HepG2 (cell line): ENCODE measurements at regions not wholly inside any gene's neighbourhood (a gene's known extent, or its start where the extent isn't known, plus 50 kb on each side); places are given as distances from the start of the nearest gene placed in this dataset.

Source experiments
- ATAC-seq: fragments of 200-7000 bp; cut with Tn5 transposase; 3 replicates; pipeline ENCODE4 v1.9.1; 2020; ENCODE audit warnings: mild to moderate bottlenecking, moderate library complexity
- BruUV-seq: library from RNA; stranded (reverse); fragments of 400-500 nt; replicated peaks from 2 replicates; lab custom pipeline; 2021; lab: Mats Ljungman, UMichigan
- CTCF ChIA-PET: fragments of 300-600 bp; formaldehyde crosslinking; extraction: SDS; loops from one replicate; lab custom pipeline; 2021; ENCODE audit warnings: low total read pairs, inconsistent platforms, low intra/inter-chr PET ratio; lab: Yijun Ruan, JAX
- POLR2A ChIA-PET: fragments of 350-600 bp; sonication (Branson Sonifier 250); formaldehyde crosslinking; loops from one replicate; lab custom pipeline; 2020; ENCODE audit warnings: antibody characterized with exemption, inconsistent platforms; lab: Yijun Ruan, JAX
- DNase-seq: peaks from one replicate; pipeline ENCODE4 v3.0.0-alpha.2; 2015; ENCODE audit warnings: low spot score
- FAIRE-seq: peaks from 3 replicates; lab custom pipeline; 2011; peaks lifted over from hg19 to GRCh38; lab: Jason Lieb, UNC
- H2AFZ ChIP-seq: one replicate; pipeline ENCODE4 v1.6.1; 2011; ENCODE audit warnings: low read length, inconsistent platforms
- H3K27ac ChIP-seq: fragments of 300-600 bp; 3 replicates; pipeline ENCODE4 v1.8.0; 2011; ENCODE audit warnings: mixed run types, mild to moderate bottlenecking, mixed read lengths, low read length, inconsistent platforms; ENCODE audit not compliant: insufficient read depth; ENCODE audit errors: extremely low read length
- H3K27me3 ChIP-seq, 2 experiments: fragments of 200-600 bp in 1 of 2; 2 replicates in 1 of 2; 3 replicates in 1 of 2; pipeline versions ENCODE4 v1.6.0 to v1.8.0; 2011; ENCODE audit warnings: low read length in 2 of 2, mild to moderate bottlenecking in 2 of 2, moderate library complexity in 2 of 2, inconsistent platforms in 1 of 2; ENCODE audit not compliant: insufficient read depth in 2 of 2, control insufficient read depth in 1 of 2
- H3K36me3 ChIP-seq, 2 experiments: fragments of 200-600 bp in 1 of 2; replicated peaks in 1 of 2; 2 replicates in 1 of 2; 3 replicates in 1 of 2; pipeline versions ENCODE4 v1.5.1 to v1.8.0; 2011; ENCODE audit warnings: low read length in 2 of 2, inconsistent platforms in 1 of 2; ENCODE audit not compliant: insufficient read depth in 2 of 2, control insufficient read depth in 1 of 2
- H3K4me1 ChIP-seq: 2 replicates; pipeline ENCODE4 v1.5.1; 2012; ENCODE audit warnings: low read length, inconsistent platforms; ENCODE audit not compliant: insufficient read depth
- H3K4me2 ChIP-seq: 2 replicates; pipeline ENCODE4 v1.6.0; 2011; ENCODE audit warnings: low read depth, low read length, inconsistent platforms
- H3K4me3 ChIP-seq, 3 experiments: fragments of 200-600 bp in 1 of 3; sonication (generic), shearing (Covaris generic) in 1 of 3; replicated peaks in 1 of 3; 2 replicates each; pipeline ENCODE4 v1.5.1; 2011 to 2016; ENCODE audit warnings: low read length in 3 of 3, inconsistent platforms in 2 of 3, low read depth in 2 of 3, mild to moderate bottlenecking in 2 of 3, control low read depth in 1 of 3, mixed read lengths in 1 of 3; ENCODE audit not compliant: insufficient read depth in 1 of 3
- H3K79me2 ChIP-seq: one replicate; pipeline ENCODE4 v1.6.1; 2011; ENCODE audit warnings: low read length, inconsistent platforms; ENCODE audit not compliant: insufficient read depth
- H3K9ac ChIP-seq: 2 replicates; pipeline ENCODE4 v1.6.0; 2011; ENCODE audit warnings: mild to moderate bottlenecking, low read depth, low read length, inconsistent platforms; ENCODE audit not compliant: insufficient read depth
- H3K9me3 ChIP-seq: 2 replicates; pipeline ENCODE4 v1.5.1; 2012; ENCODE audit warnings: mild to moderate bottlenecking, low read length
- H4K20me1 ChIP-seq: 2 replicates; pipeline ENCODE4 v1.6.0; 2011; ENCODE audit warnings: inconsistent platforms, mild to moderate bottlenecking, low read length, moderate library complexity; ENCODE audit not compliant: insufficient read depth
- ATF7-NPFF ChIP-seq: sonication (generic); formaldehyde crosslinking; IDR thresholded peaks from 2 replicates; pipeline ENCODE4 v1.8.1; 2023; ENCODE audit warnings: mild to moderate bottlenecking, low read depth, missing genetic modification reagents, moderate library complexity
- GABPA ChIP-seq, 2 experiments: IDR thresholded peaks; 2 replicates each; pipeline ENCODE4 v1.6.1; 2011 to 2016; ENCODE audit warnings: low read depth in 2 of 2, low read length in 1 of 2, missing biosample characterization in 1 of 2, missing genetic modification characterization in 1 of 2
- PHF5A ChIP-seq: IDR thresholded peaks from one replicate; pipeline ENCODE4 v1.6.1; 2018; ENCODE audit warnings: low read depth, missing genetic modification reagents; ENCODE audit not compliant: unreplicated experiment
- SAFB2 ChIP-seq: sonication (generic); formaldehyde crosslinking; IDR thresholded peaks from 2 replicates; pipeline ENCODE4 v1.5.1; 2020; ENCODE audit warnings: missing genetic modification reagents, low read depth, mild to moderate bottlenecking, borderline replicate concordance
- SNAPC2 ChIP-seq: sonication (generic); formaldehyde crosslinking; IDR thresholded peaks from 2 replicates; pipeline ENCODE4 v1.8.1; 2022; ENCODE audit warnings: mild to moderate bottlenecking, missing genetic modification reagents
- ZBTB3 ChIP-seq: sonication (generic); formaldehyde crosslinking; IDR thresholded peaks from 2 replicates; pipeline ENCODE4 v1.4.0; 2020; ENCODE audit warnings: low read depth, mild to moderate bottlenecking, moderate library complexity, missing genetic modification reagents, borderline replicate concordance
- ZFYVE20 ChIP-seq: sonication (generic); formaldehyde crosslinking; IDR thresholded peaks from 2 replicates; pipeline ENCODE4 v1.8.0; 2023; ENCODE audit warnings: low read depth, mild to moderate bottlenecking, moderate library complexity, missing genetic modification reagents, borderline replicate concordance
- ZKSCAN8 ChIP-seq: IDR thresholded peaks from 2 replicates; pipeline ENCODE4 v1.6.1; 2016; ENCODE audit warnings: borderline replicate concordance, missing genetic modification reagents, missing compliant biosample characterization
- ZNF513 ChIP-seq: sonication (generic); formaldehyde crosslinking; conservative IDR thresholded peaks from 2 replicates; pipeline ENCODE4 v1.5.0; 2020; ENCODE audit warnings: missing genetic modification reagents
- ZSCAN30 ChIP-seq: sonication (generic); formaldehyde crosslinking; IDR thresholded peaks from 2 replicates; pipeline ENCODE4 v1.5.0; 2020; ENCODE audit warnings: mild to moderate bottlenecking, missing genetic modification reagents
- WGBS: methylation state at CpG from one replicate; pipeline ENCODE4 v1.1.6; 2017; ENCODE audit warnings: low lambda C conversion rate; 5-methylcytosine and 5-hydroxymethylcytosine counted together
- in situ Hi-C: cut with HindIII; loops from 2 replicates; pipeline ENCODE4 v1.10.0; 2017; ENCODE audit warnings: low pct_unique_long_range_greater_than_20kb; ENCODE audit not compliant: extremely low pct_ligation_motif_present
- intact Hi-C: fragments of 100-400 bp; cut with micrococcal nuclease; formaldehyde crosslinking; loops from one replicate; pipeline ENCODE4 v1.10.0; 2022; ENCODE audit not compliant: unreplicated experiment
- TF ChIP-seq, protein P1 (sequence below): sonication (generic); formaldehyde crosslinking; IDR thresholded peaks from 2 replicates; pipeline ENCODE4 v1.4.0; 2020; ENCODE audit warnings: missing genetic modification reagents, mild to moderate bottlenecking, borderline replicate concordance
- TF ChIP-seq, protein P2 (sequence below): sonication (generic); formaldehyde crosslinking; IDR thresholded peaks from 2 replicates; pipeline ENCODE4 v1.9.0; 2021; ENCODE audit warnings: mild to moderate bottlenecking, missing genetic modification reagents

DNA sequence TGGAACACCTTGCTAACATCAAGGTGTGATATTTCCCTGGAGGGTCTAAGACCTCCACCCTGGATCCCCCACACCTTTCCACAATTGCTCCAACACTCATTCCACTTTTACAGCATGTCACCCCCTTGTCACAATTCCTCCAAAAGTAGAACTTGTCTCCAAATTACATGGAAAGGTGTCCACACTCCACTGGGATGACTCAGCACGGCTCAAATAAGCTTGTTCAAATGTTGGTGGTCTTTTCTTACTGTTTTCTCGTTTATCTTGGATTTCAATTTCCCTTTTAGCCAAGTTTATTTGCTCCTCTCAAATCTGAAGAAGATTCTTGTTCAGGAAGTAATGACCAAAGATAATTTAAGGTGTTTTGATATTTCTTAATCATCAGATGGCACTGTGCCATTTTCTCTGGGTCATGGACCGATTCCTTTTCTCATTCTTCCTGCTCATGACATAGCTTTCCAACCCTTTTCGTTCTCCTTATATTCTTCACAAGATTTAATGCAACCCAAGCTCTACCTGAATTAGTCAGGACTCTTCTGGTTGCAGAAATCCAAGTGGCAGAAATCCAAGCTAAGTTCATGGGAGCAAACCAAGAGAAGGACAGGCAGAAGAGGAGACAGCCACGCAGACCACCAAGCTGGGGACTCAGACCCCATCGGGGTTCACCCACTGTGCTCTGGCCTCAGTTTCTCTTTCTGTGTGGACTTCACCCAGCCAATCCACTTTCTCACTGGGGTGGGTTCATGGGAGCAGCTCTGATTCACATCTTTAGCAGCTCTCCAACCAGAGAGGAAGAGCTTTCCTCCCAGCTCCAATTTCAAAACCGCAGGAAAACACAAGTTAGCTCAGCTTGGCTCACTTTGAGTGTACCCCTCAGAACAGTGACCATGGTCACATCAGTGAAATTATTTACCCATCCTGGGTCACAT lies 110.5 kb upstream of the CDYL start:
- H3K27me3 ChIP-seq: peaks cover 0 to 33% of the 10 kb centered on the region in 2 experiments; a peak in 2 of 5 replicates
- H3K4me3 ChIP-seq: no peak overlapping the region
- ChIA-PET CTCF (no interaction called here), POLR2A (no interaction called here)
- H3K4me2 ChIP-seq: no peak overlapping the region
- in situ Hi-C loops: no loop called here
- DNase-seq: no peak
- no peaks in the 10 kb centered on the region for H3K36me3 ChIP-seq
- no peaks in the 10 kb centered on the region for H3K9me3 ChIP-seq
- intact Hi-C loops: no loop called here
- H4K20me1 ChIP-seq: no peaks in the 10 kb centered on the region
- H3K79me2 ChIP-seq: no peaks in the 10 kb centered on the region
- 9% methylated on average over 7 of the region's 7 CpGs for WGBS
- peaks cover 8% of the 10 kb centered on the region for H3K4me1 ChIP-seq
- FAIRE-seq: no peak
- no peak for ATAC-seq
- H3K9ac ChIP-seq: no peak overlapping the region
- no peak overlapping the region for H3K27ac ChIP-seq
- H2AFZ ChIP-seq: no peak overlapping the region
- no TSS peak for BruUV-seq
- no peak for TF ChIP-seq ZNF513 (CRISPR knock-in tag)
- TF ChIP-seq ZFYVE20 (CRISPR knock-in tag): no peak
- TF ChIP-seq, protein P1, sequence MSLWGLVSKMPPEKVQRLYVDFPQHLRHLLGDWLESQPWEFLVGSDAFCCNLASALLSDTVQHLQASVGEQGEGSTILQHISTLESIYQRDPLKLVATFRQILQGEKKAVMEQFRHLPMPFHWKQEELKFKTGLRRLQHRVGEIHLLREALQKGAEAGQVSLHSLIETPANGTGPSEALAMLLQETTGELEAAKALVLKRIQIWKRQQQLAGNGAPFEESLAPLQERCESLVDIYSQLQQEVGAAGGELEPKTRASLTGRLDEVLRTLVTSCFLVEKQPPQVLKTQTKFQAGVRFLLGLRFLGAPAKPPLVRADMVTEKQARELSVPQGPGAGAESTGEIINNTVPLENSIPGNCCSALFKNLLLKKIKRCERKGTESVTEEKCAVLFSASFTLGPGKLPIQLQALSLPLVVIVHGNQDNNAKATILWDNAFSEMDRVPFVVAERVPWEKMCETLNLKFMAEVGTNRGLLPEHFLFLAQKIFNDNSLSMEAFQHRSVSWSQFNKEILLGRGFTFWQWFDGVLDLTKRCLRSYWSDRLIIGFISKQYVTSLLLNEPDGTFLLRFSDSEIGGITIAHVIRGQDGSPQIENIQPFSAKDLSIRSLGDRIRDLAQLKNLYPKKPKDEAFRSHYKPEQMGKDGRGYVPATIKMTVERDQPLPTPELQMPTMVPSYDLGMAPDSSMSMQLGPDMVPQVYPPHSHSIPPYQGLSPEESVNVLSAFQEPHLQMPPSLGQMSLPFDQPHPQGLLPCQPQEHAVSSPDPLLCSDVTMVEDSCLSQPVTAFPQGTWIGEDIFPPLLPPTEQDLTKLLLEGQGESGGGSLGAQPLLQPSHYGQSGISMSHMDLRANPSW (CRISPR knock-in tag): no peak
- no peak for TF ChIP-seq ZSCAN30
- TF ChIP-seq ATF7-NPFF (CRISPR knock-in tag): no peak
- TF ChIP-seq ZKSCAN8 (CRISPR knock-in tag): no peak
- TF ChIP-seq SNAPC2 (CRISPR knock-in tag): no peak
- TF ChIP-seq GABPA (IDR thresholded peaks at IDR 0.05; ENCODE audit: low read depth, low read length): no peak
- TF ChIP-seq GABPA (CRISPR knock-in tag; IDR thresholded peaks at IDR 0.05; ENCODE audit: low read depth): no peak
- TF ChIP-seq, protein P2, sequence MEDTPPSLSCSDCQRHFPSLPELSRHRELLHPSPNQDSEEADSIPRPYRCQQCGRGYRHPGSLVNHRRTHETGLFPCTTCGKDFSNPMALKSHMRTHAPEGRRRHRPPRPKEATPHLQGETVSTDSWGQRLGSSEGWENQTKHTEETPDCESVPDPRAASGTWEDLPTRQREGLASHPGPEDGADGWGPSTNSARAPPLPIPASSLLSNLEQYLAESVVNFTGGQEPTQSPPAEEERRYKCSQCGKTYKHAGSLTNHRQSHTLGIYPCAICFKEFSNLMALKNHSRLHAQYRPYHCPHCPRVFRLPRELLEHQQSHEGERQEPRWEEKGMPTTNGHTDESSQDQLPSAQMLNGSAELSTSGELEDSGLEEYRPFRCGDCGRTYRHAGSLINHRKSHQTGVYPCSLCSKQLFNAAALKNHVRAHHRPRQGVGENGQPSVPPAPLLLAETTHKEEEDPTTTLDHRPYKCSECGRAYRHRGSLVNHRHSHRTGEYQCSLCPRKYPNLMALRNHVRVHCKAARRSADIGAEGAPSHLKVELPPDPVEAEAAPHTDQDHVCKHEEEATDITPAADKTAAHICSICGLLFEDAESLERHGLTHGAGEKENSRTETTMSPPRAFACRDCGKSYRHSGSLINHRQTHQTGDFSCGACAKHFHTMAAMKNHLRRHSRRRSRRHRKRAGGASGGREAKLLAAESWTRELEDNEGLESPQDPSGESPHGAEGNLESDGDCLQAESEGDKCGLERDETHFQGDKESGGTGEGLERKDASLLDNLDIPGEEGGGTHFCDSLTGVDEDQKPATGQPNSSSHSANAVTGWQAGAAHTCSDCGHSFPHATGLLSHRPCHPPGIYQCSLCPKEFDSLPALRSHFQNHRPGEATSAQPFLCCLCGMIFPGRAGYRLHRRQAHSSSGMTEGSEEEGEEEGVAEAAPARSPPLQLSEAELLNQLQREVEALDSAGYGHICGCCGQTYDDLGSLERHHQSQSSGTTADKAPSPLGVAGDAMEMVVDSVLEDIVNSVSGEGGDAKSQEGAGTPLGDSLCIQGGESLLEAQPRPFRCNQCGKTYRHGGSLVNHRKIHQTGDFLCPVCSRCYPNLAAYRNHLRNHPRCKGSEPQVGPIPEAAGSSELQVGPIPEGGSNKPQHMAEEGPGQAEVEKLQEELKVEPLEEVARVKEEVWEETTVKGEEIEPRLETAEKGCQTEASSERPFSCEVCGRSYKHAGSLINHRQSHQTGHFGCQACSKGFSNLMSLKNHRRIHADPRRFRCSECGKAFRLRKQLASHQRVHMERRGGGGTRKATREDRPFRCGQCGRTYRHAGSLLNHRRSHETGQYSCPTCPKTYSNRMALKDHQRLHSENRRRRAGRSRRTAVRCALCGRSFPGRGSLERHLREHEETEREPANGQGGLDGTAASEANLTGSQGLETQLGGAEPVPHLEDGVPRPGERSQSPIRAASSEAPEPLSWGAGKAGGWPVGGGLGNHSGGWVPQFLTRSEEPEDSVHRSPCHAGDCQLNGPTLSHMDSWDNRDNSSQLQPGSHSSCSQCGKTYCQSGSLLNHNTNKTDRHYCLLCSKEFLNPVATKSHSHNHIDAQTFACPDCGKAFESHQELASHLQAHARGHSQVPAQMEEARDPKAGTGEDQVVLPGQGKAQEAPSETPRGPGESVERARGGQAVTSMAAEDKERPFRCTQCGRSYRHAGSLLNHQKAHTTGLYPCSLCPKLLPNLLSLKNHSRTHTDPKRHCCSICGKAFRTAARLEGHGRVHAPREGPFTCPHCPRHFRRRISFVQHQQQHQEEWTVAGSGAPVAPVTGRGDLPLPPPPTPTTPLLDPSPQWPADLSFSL (CRISPR knock-in tag): no peak
- no peak for TF ChIP-seq PHF5A (CRISPR knock-in tag)
- TF ChIP-seq ZBTB3: no peak
- TF ChIP-seq SAFB2 (CRISPR knock-in tag): no peak
